HG03060 (cell line): ENCODE measurements at regions not wholly inside any gene's neighbourhood (a gene's known extent, or its start where the extent isn't known, plus 50 kb on each side); places are given as distances from the start of the nearest gene placed in this dataset.
A peak's percentile ranks its signal among the peaks of the same experiment; 100 is the strongest.

ENCODE experiments used
- ATAC-seq: cut with Tn5 transposase; IDR thresholded peaks from one replicate; pipeline ENCODE4 v1.9.1; 2021; ENCODE audit warnings: low read depth, moderate number of reproducible peaks; ENCODE audit not compliant: unreplicated experiment

DNA sequence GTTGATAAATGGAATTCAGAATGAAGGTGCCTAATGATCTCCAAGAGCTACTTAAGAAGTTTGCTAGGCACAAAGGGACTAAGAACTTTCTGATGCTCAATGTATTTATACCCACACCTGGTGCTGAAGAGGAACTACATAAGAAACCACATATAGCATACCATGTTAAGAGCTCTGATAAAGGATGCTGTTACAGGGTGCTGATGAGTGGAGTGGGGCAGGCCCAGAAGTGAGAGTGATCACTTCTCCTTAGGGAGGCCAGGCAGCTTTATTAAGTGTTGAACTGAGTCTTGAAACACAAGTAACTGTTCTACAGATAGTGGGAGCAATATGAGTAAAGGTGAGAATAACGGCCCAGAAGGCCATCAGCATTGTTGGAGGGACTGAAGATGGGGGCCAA is 68.3 kb upstream of the CHRDL1 start:
- no peak for ATAC-seq

DNA sequence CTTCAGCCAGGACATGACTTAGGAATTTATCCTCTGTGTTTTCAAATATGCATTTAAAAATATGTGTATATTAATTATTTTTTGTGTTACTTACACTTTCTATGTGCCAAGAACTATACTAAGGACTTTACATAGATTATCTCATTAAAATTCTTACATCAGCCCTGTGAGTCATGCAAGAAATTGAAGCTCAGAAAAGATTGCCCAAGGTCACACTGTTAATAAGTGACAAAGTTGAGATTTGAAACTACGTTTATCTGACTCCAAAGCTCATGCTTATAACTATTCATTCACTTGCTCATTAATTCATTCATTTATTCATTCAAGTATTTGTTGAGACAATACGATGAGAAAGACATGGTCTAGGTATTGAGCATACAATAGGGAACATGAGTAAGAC is 62.9 kb upstream of the CHRDL1 start:
- no peak for ATAC-seq

GRCh38 chrX:110853610-110854009 is 58.0 kb upstream of the CHRDL1 start:
- ATAC-seq = no peak

DNA sequence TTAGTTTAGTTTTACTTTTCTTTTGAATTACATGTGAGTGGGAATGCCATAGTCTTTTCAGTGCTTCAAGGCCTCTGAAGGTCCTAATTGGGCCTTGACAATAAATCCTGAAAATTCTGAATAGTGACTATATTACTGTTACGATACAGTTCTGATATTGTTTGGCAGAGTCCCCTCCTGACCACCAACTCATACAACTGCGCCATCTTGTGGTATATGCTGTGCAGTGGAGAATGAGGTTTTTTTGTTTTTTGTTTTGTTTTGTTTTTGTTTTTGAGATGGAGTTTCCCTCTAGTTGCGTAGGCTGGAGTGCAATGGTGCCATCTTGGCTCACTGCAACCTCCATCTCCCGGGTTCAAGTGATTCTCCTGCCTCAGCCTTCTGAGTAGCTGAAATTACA is 56.6 kb upstream of the CHRDL1 start:
- ATAC-seq = peak; percentile 40

DNA sequence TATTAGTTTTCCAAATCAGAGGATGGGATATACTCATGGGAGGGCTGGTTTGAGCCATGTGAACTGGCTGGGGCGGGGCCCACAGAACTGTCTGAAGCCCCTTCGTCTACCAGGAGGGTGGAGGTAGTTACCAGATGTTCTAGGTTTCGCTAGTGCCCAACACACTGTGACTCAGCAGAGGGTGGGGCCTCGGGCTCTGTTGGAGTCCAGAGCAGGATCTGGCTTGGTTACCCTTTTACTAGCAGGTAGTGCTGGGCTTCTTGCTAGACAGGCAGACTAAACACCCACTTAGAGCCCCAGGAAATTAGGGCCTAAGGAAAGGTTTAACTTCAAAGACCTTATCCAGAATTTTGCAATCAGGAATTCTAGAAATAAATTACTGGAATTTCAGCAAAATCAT is 56.2 kb upstream of the CHRDL1 start:
- no peak for ATAC-seq

DNA sequence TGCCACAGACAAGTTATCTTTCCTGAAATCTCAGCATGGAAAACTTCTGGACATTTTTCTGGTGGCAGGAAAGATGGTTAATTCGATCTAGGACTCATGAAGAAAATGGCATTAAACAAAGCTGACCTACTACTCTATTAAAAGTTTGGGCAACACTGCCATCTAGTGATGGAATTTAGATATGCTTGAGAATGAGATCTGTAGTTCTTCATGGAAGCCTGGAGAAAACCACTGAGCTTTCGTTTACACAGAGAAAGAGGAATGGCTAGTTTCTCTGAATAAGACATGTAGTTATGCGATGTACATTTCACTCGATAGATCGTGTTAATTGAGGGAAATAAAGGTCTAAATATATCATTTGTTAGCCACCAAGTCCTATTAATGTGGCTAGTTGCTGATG is 51.7 kb upstream of the CHRDL1 start:
- ATAC-seq = no peak

DNA sequence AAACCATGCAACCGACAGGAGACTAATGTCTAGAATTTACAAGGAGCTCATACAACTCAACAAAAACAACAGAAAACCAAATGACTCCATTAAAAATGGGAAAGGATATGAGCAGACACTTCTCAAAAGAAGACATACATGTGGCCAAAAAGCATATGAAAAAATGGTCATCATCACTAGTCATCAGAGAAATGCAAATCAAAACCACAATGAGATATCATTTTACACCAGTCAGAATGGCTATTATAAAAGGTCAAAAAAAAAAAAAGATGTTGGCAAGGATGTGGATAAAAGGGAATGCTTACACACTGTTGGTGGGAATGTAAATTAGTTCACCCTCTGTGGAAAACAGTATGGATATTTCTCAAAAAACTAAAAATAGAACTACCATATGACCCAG is 50.5 kb upstream of the CHRDL1 start:
- no peak for ATAC-seq
